ENCODE measurements at regions not wholly inside any gene's neighbourhood (a gene's known extent, or its start where the extent isn't known, plus 50 kb on each side); places are given as distances from the start of the nearest gene placed in this dataset.
"Not testable (repeated sequence)": the region's sequence is repeated elsewhere in the genome, so short reads cannot be mapped to it uniquely, and the experiment has no call there.

- DNase-seq (ENCODE audit: extremely low read depth, insufficient read length), result no peak
- no peak for TF ChIP-seq CTCF (IDR thresholded peaks at IDR 0.05; ENCODE audit: insufficient read depth, low read length, poor library complexity, severe bottlenecking)
- Histone ChIP-seq H3K4me3 (replicated peaks; ENCODE audit: low read depth, low read length) (no peak overlapping the region), H3K27me3 (replicated peaks; ENCODE audit: control insufficient read depth, insufficient read depth, low read length) (no peaks in the 10 kb centered on the region), H3K36me3 (ENCODE audit: control insufficient read depth, insufficient read depth, low read length) (no peaks in the 10 kb centered on the region)
Measured at GRCh38 chr3:20310629-20311028, 124.6 kb upstream of the SGO1 start.

- no peak for DNase-seq (ENCODE audit: extremely low read depth, insufficient read length)
- TF ChIP-seq CTCF (IDR thresholded peaks at IDR 0.05; ENCODE audit: insufficient read depth, low read length, poor library complexity, severe bottlenecking), result no peak
Measured at GRCh38 chr3:20307383-20307782, 121.4 kb upstream of the SGO1 start.

GRCh38 chr3:20305647-20306046 lies 119.6 kb upstream of the SGO1 start:
- H3K4me3 ChIP-seq (replicated peaks; ENCODE audit: low read depth, low read length), result no peak overlapping the region
- no peaks in the 10 kb centered on the region for H3K36me3 ChIP-seq (ENCODE audit: control insufficient read depth, insufficient read depth, low read length)
- no peak for DNase-seq (ENCODE audit: extremely low read depth, insufficient read length)
- no peaks in the 10 kb centered on the region for H3K27me3 ChIP-seq (replicated peaks; ENCODE audit: control insufficient read depth, insufficient read depth, low read length)
- TF ChIP-seq CTCF (IDR thresholded peaks at IDR 0.05; ENCODE audit: insufficient read depth, low read length, poor library complexity, severe bottlenecking), result no peak

More at GRCh38 chr3:20307383-20307782, 121.4 kb upstream of the SGO1 start:
- no peak overlapping the region for H3K4me3 ChIP-seq (replicated peaks; ENCODE audit: low read depth, low read length)
- H3K27me3 ChIP-seq (replicated peaks; ENCODE audit: control insufficient read depth, insufficient read depth, low read length), result no peaks in the 10 kb centered on the region
- H3K36me3 ChIP-seq (ENCODE audit: control insufficient read depth, insufficient read depth, low read length), result no peaks in the 10 kb centered on the region

GRCh38 chr3:20302766-20303165 lies 116.8 kb upstream of the SGO1 start:
- TF ChIP-seq CTCF (IDR thresholded peaks at IDR 0.05; ENCODE audit: insufficient read depth, low read length, poor library complexity, severe bottlenecking), result no peak
- DNase-seq (ENCODE audit: extremely low read depth, insufficient read length), result no peak
- H3K36me3 ChIP-seq (ENCODE audit: control insufficient read depth, insufficient read depth, low read length), result no peaks in the 10 kb centered on the region
- no peaks in the 10 kb centered on the region for H3K27me3 ChIP-seq (replicated peaks; ENCODE audit: control insufficient read depth, insufficient read depth, low read length)
- no peak overlapping the region for H3K4me3 ChIP-seq (replicated peaks; ENCODE audit: low read depth, low read length)

- Histone ChIP-seq H3K36me3 (ENCODE audit: control insufficient read depth, insufficient read depth, low read length) (no peaks in the 10 kb centered on the region), H3K4me3 (replicated peaks; ENCODE audit: low read depth, low read length) (no peak overlapping the region), H3K27me3 (replicated peaks; ENCODE audit: control insufficient read depth, insufficient read depth, low read length) (no peaks in the 10 kb centered on the region)
- no peak for DNase-seq (ENCODE audit: extremely low read depth, insufficient read length)
- no peak for TF ChIP-seq CTCF (IDR thresholded peaks at IDR 0.05; ENCODE audit: insufficient read depth, low read length, poor library complexity, severe bottlenecking)
Measured at GRCh38 chr3:20288050-20288449, 102.0 kb upstream of the SGO1 start.

- Histone ChIP-seq H3K27me3 (replicated peaks; ENCODE audit: control insufficient read depth, insufficient read depth, low read length) (no peaks in the 10 kb centered on the region), H3K36me3 (ENCODE audit: control insufficient read depth, insufficient read depth, low read length) (no peaks in the 10 kb centered on the region), H3K4me3 (replicated peaks; ENCODE audit: low read depth, low read length) (no peak overlapping the region)
- TF ChIP-seq CTCF (IDR thresholded peaks at IDR 0.05; ENCODE audit: insufficient read depth, low read length, poor library complexity, severe bottlenecking), result no peak
- DNase-seq (ENCODE audit: extremely low read depth, insufficient read length), result no peak
Measured at GRCh38 chr3:20280257-20280656, 94.3 kb upstream of the SGO1 start.

- H3K27me3 ChIP-seq (replicated peaks; ENCODE audit: control insufficient read depth, insufficient read depth, low read length); DNase-seq (ENCODE audit: extremely low read depth, insufficient read length); H3K36me3 ChIP-seq (ENCODE audit: control insufficient read depth, insufficient read depth, low read length); H3K4me3 ChIP-seq (replicated peaks; ENCODE audit: low read depth, low read length): not testable (repeated sequence)
Measured at GRCh38 chr3:20265977-20266376, 80.0 kb upstream of the SGO1 start.

Measured in GM06990 (cell line).